Stimulated activated CD4-positive, alpha-beta T cell treated with anti-CD3 and anti-CD28 coated beads, Interleukin-1b, Interleukin-23, amount 100 ng/mL, for 48 hours (primary cell): ENCODE measurements at regions not wholly inside any gene's neighbourhood (a gene's known extent, or its start where the extent isn't known, plus 50 kb on each side); places are given as distances from the start of the nearest gene placed in this dataset.

Experiments used
- DNase-seq: peaks from one replicate; pipeline ENCODE4 v3.0.0-alpha.2; 2020

GRCh38 chr4:123776267-123776666 is 379.7 kb downstream of the SPRY1 start:
- no peak for DNase-seq

- DNase-seq, result no peak
Measured at GRCh38 chr4:123777373-123777772, 380.8 kb downstream of the SPRY1 start.

- no peak for DNase-seq
Measured at GRCh38 chr4:123783151-123783790, 386.7 kb downstream of the SPRY1 start.

DNA sequence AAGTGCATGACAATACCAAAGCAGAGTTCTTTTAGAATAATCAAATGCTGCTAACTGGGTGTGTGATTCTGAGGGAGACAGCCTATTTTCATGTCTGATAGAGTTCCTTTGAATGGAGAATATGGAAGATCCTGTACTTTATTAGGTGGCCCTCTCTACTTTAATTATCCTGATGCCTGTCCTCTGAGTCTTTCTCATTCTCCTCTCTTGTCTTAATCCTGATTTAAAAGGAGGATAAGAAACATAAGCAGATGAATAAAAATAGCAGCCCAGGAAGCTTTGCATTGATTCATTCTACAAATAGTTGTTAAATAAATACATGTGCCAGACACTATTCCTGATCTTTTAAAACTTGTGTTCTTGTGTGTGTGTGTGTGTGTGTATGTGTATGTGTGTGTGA is 387.3 kb downstream of the SPRY1 start:
- DNase-seq, result no peak

GRCh38 chr4:123784626-123785025 is 388.0 kb downstream of the SPRY1 start:
- DNase-seq, result no peak

- no peak for DNase-seq
Measured at GRCh38 chr4:123785538-123785937, 388.9 kb downstream of the SPRY1 start.

- no peak for DNase-seq
Measured at GRCh38 chr4:123786163-123786915, 389.7 kb downstream of the SPRY1 start.

GRCh38 chr4:123786920-123787319 is 390.3 kb downstream of the SPRY1 start:
- DNase-seq, result no peak

- no peak for DNase-seq
Measured at GRCh38 chr4:123787512-123788080, 391.0 kb downstream of the SPRY1 start.

GRCh38 chr4:123788577-123788976 is 392.0 kb downstream of the SPRY1 start:
- DNase-seq, result no peak

DNA sequence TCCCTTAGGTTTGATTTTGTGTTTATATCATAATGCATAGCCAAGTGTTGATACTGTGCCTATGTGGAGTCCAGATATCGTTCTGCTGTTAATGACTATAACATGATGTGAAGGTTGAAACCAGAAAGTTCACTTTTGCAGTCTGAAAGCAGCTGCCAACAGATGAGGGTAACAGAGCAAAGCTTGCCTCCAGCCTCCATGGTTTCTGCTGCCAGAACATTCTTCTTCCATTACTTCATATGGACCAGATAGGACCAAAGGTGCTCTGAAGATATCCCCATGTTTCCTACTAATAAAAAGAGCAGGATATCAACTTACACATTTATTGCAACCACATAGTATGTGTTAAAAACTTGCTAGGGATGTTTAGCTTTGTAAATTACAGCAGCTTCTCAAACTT is 394.1 kb downstream of the SPRY1 start:
- no peak for DNase-seq

GRCh38 chr4:123802082-123802645 is 405.6 kb downstream of the SPRY1 start:
- no peak for DNase-seq

GRCh38 chr4:123802933-123803332 is 406.3 kb downstream of the SPRY1 start:
- DNase-seq, result no peak

DNA sequence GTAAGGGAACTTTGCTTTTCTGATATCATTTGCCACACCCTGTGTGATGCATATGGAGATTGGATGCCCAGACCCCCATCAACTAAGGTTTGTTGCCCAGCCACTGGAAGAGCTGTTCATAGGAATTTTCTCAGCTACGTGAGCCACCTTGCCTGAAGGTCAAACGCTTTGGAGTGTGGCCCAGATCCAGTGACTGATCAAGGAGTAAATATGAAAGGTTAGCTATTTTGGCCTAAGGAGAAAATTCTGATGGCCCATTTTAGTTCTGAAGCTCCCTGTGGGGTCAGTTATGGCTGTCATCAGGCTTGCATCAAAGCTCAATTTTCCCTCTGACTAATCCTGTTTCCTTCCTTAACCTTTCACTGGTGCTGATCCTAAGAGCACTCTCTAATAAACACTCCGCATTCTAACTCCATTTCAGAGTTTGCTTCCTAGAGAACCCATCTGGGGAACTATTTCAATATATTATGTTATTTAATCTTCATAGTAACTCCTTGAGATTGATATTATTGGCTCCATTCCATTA is 407.7 kb downstream of the SPRY1 start:
- no peak for DNase-seq

DNA sequence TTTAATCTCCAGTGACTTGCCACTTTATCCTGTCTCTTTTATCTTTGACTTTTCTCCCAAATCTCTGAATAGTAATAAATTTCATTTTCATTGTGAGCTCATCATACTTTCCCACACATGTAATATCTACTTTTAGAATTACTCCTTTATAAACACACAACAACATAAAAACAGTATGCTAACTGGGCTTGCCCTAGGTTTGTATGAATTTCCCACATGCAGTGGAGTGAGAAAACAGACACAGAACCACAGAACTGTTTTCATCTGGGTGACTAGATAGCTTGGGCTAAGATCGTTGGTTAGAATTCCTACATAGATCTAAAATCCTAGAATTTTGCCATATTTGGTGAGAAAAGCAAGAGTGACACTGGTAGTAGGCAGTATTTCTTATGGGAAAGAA is 409.5 kb downstream of the SPRY1 start:
- no peak for DNase-seq

DNA sequence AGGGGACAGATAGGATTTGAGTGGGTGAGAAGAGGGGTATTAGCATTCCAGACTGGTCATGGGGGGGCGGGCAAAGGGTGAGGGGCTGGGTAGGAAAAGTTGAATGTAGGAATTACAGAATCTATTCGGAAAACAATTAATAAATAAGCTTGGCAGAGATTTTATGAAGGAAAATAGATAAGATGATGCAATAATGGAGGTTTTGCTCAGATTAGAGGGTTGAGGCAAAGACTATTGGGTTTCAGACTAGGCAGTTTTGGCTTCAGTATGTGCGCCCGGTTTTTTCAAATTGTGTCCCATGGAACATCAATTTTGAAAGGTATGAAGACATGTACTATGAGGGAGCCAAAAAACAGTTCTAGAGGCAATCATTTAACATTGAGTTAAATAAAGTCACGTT is 410.6 kb downstream of the SPRY1 start:
- no peak for DNase-seq

DNA sequence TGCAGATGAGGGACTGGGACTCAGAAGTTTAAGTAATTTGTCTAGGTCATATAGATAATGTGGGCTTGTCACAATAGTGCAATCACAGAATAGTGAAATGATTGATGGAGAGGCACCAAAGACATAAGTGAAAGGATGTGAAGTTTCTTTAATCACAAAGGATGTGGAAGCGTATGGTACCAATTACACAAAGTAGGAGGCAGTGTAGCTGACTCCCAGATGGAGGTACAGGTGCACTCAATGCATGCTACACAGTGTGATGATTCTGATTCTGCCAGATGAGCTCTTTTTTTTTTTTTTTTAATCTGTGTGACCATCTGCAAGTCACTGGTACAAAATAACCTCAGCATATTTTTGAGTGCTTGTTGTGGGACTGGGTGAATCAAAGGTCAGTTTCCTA is 411.3 kb downstream of the SPRY1 start:
- no peak for DNase-seq

DNA sequence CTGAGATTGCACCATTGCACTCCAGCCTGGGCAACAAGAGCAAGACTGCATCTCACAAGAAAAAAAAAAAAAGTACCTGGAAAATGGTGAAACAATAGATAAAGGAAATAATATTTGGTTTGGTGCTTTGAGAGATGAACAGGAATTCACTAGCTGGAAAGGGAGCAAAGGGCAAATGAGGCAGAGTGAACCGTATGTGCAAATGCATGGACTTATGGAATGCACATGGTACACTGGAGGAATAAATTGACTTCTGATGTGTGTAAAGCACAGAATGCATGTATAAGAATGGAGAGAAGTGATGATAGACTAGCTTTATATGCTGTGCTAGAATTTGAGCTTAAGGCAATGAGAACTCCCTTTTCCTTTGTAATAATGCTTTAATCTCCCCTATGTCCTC is 413.3 kb downstream of the SPRY1 start:
- no peak for DNase-seq

- DNase-seq, result no peak
Measured at GRCh38 chr4:123812066-123812390, 415.4 kb downstream of the SPRY1 start.

GRCh38 chr4:123813901-123814300 is 417.3 kb downstream of the SPRY1 start:
- DNase-seq, result no peak

GRCh38 chr4:123816462-123816861 is 419.9 kb downstream of the SPRY1 start:
- DNase-seq, result no peak

DNA sequence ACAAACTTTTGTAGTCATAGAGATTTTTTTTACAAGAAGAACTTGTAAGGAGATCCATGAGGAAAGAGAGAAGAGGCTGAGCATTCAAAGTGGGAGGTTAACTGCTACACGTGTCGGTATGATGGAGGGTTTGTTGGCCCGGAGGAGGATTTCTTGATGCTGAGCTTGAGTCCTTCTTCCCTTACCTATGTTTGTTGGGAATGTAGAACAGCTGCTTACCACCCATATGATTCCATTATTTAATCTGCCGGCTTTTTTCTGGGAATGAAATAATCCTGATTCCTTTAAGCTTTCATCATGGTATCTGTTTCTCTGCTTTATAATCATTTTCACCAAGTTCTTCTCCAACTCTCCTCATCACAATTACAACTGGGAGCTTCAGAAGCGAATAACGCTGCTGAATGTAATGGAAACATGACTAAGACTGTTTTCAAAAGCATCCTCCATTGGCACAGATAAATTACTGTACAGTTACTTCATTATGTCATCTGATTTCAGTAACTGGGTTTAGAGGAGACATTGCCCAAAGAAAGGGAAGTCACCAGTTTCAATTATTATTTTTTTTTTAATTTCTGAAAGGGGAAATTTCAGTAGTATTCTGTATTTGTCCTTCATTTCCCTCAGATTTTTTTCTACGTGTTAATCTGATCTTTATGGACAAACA is 420.6 kb downstream of the SPRY1 start:
- no peak for DNase-seq

DNA sequence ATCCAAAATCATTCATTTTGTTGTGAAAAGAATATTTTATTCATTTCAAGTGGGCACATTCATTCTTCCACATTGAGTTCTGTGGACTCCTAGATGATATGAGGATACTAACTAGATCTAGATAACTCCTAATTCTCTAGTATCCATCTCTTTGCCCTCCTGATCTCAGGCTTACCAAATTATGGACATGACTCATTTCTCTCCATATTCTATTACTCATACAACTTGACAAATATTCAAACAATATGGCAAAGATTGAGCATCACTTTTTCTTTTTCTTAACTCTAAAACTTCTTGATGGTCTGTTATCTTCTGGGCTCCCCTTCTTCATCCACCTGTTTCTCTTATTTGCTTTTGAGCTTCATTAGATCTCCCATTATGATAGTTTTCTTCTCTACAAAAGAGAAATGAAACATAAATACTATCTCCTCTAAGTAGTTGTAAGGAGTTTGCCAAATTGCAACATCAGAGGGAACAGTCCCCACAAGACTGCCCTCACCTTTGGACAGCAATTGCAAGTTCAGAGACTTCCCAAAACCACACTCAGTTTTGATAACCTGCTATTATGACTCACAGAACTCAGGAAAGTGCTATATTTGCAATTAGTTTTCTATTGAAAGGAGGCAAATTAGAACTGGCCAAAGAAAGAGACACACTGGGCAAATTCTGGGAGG is 422.9 kb downstream of the SPRY1 start:
- no peak for DNase-seq
